HEK293T (cell line): ENCODE measurements at regions not wholly inside any gene's neighbourhood (a gene's known extent, or its start where the extent isn't known, plus 50 kb on each side); places are given as distances from the start of the nearest gene placed in this dataset.

Experiments
- CTCF ChIA-PET: fragments of 350-600 bp; formaldehyde crosslinking; extraction: SDS; loops from one replicate; lab custom pipeline; 2021; ENCODE audit warnings: antibody characterized with exemption, inconsistent platforms; lab: Yijun Ruan, JAX
- POLR2A ChIA-PET: fragments of 350-600 bp; formaldehyde crosslinking; extraction: SDS; loops from one replicate; lab custom pipeline; 2020; ENCODE audit warnings: antibody characterized with exemption, inconsistent platforms; lab: Yijun Ruan, JAX
- DNase-seq: peaks from one replicate; pipeline ENCODE4 v3.0.0; 2012; ENCODE audit warnings: mixed read lengths; ENCODE audit errors: extremely low spot score
- ARNT ChIP-seq: fragments of 450-650 bp; IDR thresholded peaks from 2 replicates; pipeline ENCODE4 v1.6.1; 2017; ENCODE audit warnings: mild to moderate bottlenecking
- BHLHE40 ChIP-seq: fragments of 450-650 bp; IDR thresholded peaks from 2 replicates; pipeline ENCODE4 v1.6.1; 2016; ENCODE audit warnings: mild to moderate bottlenecking, moderate library complexity, borderline replicate concordance
- CTBP1 ChIP-seq: fragments of 450-650 bp; IDR thresholded peaks from 2 replicates; pipeline ENCODE4 v1.6.1; 2016; ENCODE audit warnings: borderline replicate concordance
- ELF4 ChIP-seq: fragments of 450-650 bp; IDR thresholded peaks from 2 replicates; pipeline ENCODE4 v1.6.1; 2017; ENCODE audit warnings: antibody characterized with exemption
- FOXA1 ChIP-seq: fragments of 450-650 bp; IDR thresholded peaks from 2 replicates; pipeline ENCODE4 v1.6.1; 2016; ENCODE audit warnings: mild to moderate bottlenecking
- FOXK2 ChIP-seq: fragments of 450-650 bp; IDR thresholded peaks from 2 replicates; pipeline ENCODE4 v1.6.1; 2016; ENCODE audit warnings: mild to moderate bottlenecking
- FOXM1 ChIP-seq: fragments of 450-650 bp; IDR thresholded peaks from 2 replicates; pipeline ENCODE4 v1.6.1; 2017; ENCODE audit warnings: mild to moderate bottlenecking, borderline replicate concordance
- HDGF ChIP-seq: fragments of 450-650 bp; IDR thresholded peaks from 2 replicates; pipeline ENCODE4 v1.6.1; 2017; ENCODE audit warnings: antibody characterized with exemption, borderline replicate concordance
- L3MBTL2 ChIP-seq: fragments of 450-650 bp; conservative IDR thresholded peaks from 2 replicates; pipeline ENCODE4 v1.6.1; 2016; ENCODE audit warnings: mild to moderate bottlenecking
- LEF1 ChIP-seq: fragments of 450-650 bp; IDR thresholded peaks from 2 replicates; pipeline ENCODE4 v1.6.1; 2017; ENCODE audit warnings: mild to moderate bottlenecking, borderline replicate concordance
- NFRKB ChIP-seq: fragments of 450-650 bp; IDR thresholded peaks from 2 replicates; pipeline ENCODE4 v1.6.1; 2016; ENCODE audit warnings: mild to moderate bottlenecking, moderate library complexity
- PKNOX1 ChIP-seq: fragments of 450-650 bp; IDR thresholded peaks from 2 replicates; pipeline ENCODE4 v1.6.1; 2016
- SP1 ChIP-seq: fragments of 450-650 bp; IDR thresholded peaks from 2 replicates; pipeline ENCODE4 v1.6.1; 2017
- SUZ12 ChIP-seq: fragments of 450-650 bp; IDR thresholded peaks from 2 replicates; pipeline ENCODE4 v1.6.1; 2016; ENCODE audit warnings: mild to moderate bottlenecking
- TARDBP ChIP-seq: fragments of 450-650 bp; IDR thresholded peaks from 2 replicates; pipeline ENCODE4 v1.6.1; 2016
- ZNF384 ChIP-seq: fragments of 450-650 bp; IDR thresholded peaks from 2 replicates; pipeline ENCODE4 v1.6.1; 2016

GRCh38 chr4:166625018-166625637, 609.2 kb downstream of the SPOCK3 start:
- DNase-seq, result no peak
- TF ChIP-seq ARNT (no peak), L3MBTL2 (no peak), FOXM1 (no peak), CTBP1 (no peak)
- ChIA-PET CTCF (no interaction called here), POLR2A (no interaction called here)

GRCh38 chr4:166628454-166628853, 605.8 kb downstream of the SPOCK3 start:
- DNase-seq, result no peak
- ChIA-PET POLR2A (interaction anchor here (0.8 kb wide), 1 partner anchor 46 kb away, joined by 3 read pairs; no protein-coding TSS in a partner anchor), CTCF (no interaction called here)
- TF ChIP-seq SP1 (no peak), FOXM1 (no peak), FOXA1 (no peak), BHLHE40 (no peak), LEF1 (no peak), CTBP1 (no peak), TARDBP (no peak), SUZ12 (no peak), ELF4 (no peak), NFRKB (no peak)

DNA sequence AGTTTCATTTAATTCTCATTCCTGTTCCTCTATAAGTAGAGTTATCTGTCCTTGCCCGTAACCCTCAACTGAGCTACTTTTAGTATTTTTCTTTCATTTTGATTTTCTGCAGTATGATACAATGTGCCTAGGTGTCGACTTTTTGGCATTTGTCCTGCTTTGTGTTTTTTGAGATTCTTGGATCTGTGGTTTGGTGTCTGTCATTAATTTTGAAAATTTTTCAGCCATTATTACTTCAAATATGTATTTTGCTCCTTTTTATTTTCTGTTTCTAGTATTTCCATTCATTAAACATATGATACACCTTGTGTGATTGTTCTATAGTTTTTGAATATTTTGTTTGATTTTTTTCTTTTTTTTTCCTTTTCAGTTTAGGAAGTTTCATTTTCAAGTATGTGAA, 598.9 kb downstream of the SPOCK3 start:
- TF ChIP-seq L3MBTL2 (no peak), BHLHE40 (no peak), ELF4 (no peak), SP1 (no peak), HDGF (no peak), SUZ12 (no peak), ARNT (no peak), CTBP1 (no peak), PKNOX1 (no peak), NFRKB (no peak), TARDBP (no peak), ZNF384 (no peak), FOXK2 (no peak), LEF1 (no peak), FOXA1 (no peak), FOXM1 (no peak)
- POLR2A ChIA-PET, result no interaction called here
- DNase-seq, result no peak
- CTCF ChIA-PET, result no interaction called here

DNA sequence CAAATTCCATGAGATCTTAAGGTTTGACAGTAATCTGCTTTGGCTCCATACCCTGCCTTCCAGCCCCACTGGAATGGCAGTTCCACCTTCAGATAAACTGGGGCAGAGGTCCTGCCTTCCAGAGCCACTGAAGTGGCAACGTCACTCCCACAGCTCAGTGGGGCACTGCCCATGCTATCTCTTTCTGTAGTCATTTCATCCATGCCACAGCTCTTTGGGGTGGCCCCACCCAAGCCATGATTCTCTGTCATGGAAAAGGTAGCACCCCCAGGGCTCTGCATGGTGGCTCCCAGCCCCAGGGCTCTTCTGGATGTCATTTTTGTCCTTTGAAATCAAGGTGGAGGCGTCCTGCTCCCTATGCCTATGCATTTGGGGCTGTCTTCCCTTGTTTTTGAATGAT, 596.5 kb downstream of the SPOCK3 start:
- TF ChIP-seq SP1 (no peak), CTBP1 (no peak)
- ChIA-PET CTCF (no interaction called here), POLR2A (no interaction called here)
- no peak for DNase-seq

DNA sequence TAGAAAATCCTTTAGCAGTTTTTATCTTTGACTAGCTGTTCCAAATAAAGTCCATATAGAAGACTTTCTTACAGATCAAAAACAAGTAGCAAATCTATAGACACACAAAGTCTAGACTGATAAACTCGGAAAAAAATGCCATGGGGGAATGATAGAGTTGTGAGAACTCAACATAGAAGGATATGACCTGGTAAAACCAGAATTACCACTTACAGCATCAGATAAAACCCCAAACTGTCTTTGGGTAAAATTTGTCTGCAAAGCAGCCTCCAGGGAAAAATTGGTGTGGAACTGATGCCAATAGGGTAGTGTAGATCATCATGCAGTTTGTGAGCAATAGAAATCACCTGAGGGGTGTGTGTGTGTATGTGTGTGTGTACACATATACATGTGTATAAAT, 579.1 kb downstream of the SPOCK3 start:
- POLR2A ChIA-PET, result no interaction called here
- CTCF ChIA-PET, result no interaction called here
- no peak for DNase-seq
- TF ChIP-seq HDGF (no peak), CTBP1 (no peak), PKNOX1 (no peak), TARDBP (no peak), BHLHE40 (no peak), SUZ12 (no peak)

DNA sequence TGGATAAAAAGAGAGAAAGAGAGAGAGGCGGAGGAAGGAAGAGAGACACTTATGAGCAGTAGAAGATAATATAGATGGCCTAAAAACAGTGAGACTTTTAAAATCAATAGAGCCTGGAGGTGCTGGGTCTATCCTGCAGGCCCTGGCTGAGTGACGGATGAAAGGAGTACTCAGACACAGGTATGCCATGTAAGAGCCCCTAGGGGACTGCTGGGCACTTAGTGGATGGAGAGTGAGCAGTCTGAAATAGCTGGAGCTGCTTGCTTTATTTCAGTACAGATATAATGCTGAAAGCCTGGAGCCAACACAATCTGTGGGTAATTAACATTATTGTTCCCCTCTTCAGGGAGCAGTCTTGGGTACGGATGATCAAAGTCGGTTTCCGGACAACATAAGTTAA, 578.6 kb downstream of the SPOCK3 start:
- CTCF ChIA-PET, result interaction anchor here (0.6 kb wide), 1 partner anchor 8 kb away, joined by 3 read pairs; no protein-coding TSS in a partner anchor
- DNase-seq, result no peak
- TF ChIP-seq CTBP1, result no peak
- no peak for TF ChIP-seq FOXM1
- no peak for TF ChIP-seq L3MBTL2
- TF ChIP-seq BHLHE40, result no peak
- TF ChIP-seq FOXA1, result no peak
- TF ChIP-seq ELF4, result no peak
- TF ChIP-seq SUZ12, result no peak
- POLR2A ChIA-PET, result no interaction called here

- no peak for DNase-seq
- TF ChIP-seq BHLHE40, result no peak
- no peak for TF ChIP-seq ELF4
- TF ChIP-seq FOXM1, result no peak
- no peak for TF ChIP-seq ARNT
- no peak for TF ChIP-seq CTBP1
- no peak for TF ChIP-seq TARDBP
- no peak for TF ChIP-seq NFRKB
- no peak for TF ChIP-seq SP1
- no peak for TF ChIP-seq L3MBTL2
- no peak for TF ChIP-seq FOXA1
- no peak for TF ChIP-seq FOXK2
- ChIA-PET POLR2A (no interaction called here), CTCF (no interaction called here)
These were observed 577.0 kb downstream of the SPOCK3 start for GRCh38 chr4:166657261-166657660.
